Progenitor cell of endocrine pancreas (in vitro differentiated cells): ENCODE measurements at regions not wholly inside any gene's neighbourhood (a gene's known extent, or its start where the extent isn't known, plus 50 kb on each side); places are given as distances from the start of the nearest gene placed in this dataset.

Source experiments
- DNase-seq: peaks from one replicate; pipeline ENCODE4 v3.0.0; 2021; ENCODE audit warnings: low spot score; ENCODE audit not compliant: unreplicated experiment
- H3K27ac Mint-ChIP-seq: 2 replicates; pipeline ENCODE4 v1.8.0; 2021; ENCODE audit warnings: mild to moderate bottlenecking, moderate library complexity, mixed read lengths
- H3K27me3 Mint-ChIP-seq: 2 replicates; pipeline ENCODE4 v1.8.0; 2021; ENCODE audit warnings: mixed read lengths
- H3K36me3 Mint-ChIP-seq: 2 replicates; pipeline ENCODE4 v1.8.0; 2022; ENCODE audit warnings: mixed read lengths; ENCODE audit not compliant: insufficient read depth
- H3K4me1 Mint-ChIP-seq: 2 replicates; pipeline ENCODE4 v1.8.0; 2021; ENCODE audit warnings: low read depth, mixed read lengths
- H3K4me3 Mint-ChIP-seq: 2 replicates; pipeline ENCODE4 v1.8.0; 2021; ENCODE audit warnings: low read depth, mild to moderate bottlenecking, moderate library complexity, mixed read lengths
- H3K9me3 Mint-ChIP-seq: 2 replicates; pipeline ENCODE4 v1.8.0; 2021; ENCODE audit warnings: low read depth, mixed read lengths
- TF ChIP-seq, protein P1 (sequence below): fragments of 200-600 bp; sonication (generic); IDR thresholded peaks from one replicate; pipeline ENCODE4 v1.5.0; 2021; ENCODE audit warnings: antibody characterized with exemption, mild to moderate bottlenecking; ENCODE audit not compliant: unreplicated experiment

DNA sequence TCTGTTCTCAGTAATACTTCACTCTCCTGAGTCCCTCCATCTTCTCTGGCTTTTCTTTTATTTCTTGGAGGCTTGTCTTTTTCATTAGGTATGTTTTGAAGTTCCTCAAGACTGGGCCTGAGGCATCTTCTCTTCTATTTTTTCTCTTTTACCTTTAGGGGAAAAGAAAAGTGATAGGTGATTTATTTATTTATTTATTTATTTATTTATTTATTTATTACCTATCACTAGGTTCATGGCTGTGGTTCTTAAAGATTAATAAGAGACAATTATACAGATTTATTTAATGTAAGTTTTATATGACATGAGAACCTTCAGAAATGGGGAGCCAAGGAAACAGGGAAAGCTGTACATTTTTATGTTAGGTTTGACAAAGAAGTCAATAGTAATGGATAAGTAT, 330.3 kb upstream of the RBMS3 start:
- H3K4me3 Mint-ChIP-seq = no peak overlapping the region
- no peaks in the 10 kb centered on the region for H3K36me3 Mint-ChIP-seq
- no peaks in the 10 kb centered on the region for H3K27me3 Mint-ChIP-seq
- H3K9me3 Mint-ChIP-seq = peaks cover 4% of the 10 kb centered on the region
- no peaks in the 10 kb centered on the region for H3K4me1 Mint-ChIP-seq
- no peak for DNase-seq
- TF ChIP-seq, protein P1, sequence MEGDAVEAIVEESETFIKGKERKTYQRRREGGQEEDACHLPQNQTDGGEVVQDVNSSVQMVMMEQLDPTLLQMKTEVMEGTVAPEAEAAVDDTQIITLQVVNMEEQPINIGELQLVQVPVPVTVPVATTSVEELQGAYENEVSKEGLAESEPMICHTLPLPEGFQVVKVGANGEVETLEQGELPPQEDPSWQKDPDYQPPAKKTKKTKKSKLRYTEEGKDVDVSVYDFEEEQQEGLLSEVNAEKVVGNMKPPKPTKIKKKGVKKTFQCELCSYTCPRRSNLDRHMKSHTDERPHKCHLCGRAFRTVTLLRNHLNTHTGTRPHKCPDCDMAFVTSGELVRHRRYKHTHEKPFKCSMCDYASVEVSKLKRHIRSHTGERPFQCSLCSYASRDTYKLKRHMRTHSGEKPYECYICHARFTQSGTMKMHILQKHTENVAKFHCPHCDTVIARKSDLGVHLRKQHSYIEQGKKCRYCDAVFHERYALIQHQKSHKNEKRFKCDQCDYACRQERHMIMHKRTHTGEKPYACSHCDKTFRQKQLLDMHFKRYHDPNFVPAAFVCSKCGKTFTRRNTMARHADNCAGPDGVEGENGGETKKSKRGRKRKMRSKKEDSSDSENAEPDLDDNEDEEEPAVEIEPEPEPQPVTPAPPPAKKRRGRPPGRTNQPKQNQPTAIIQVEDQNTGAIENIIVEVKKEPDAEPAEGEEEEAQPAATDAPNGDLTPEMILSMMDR = no peak
- H3K27ac Mint-ChIP-seq = no peak overlapping the region

GRCh38 chr3:28951772-28952556, 328.9 kb upstream of the RBMS3 start:
- Mint-ChIP-seq H3K4me3 (no peak overlapping the region), H3K9me3 (peaks cover 4% of the 10 kb centered on the region), H3K4me1 (no peaks in the 10 kb centered on the region), H3K36me3 (no peaks in the 10 kb centered on the region), H3K27me3 (no peaks in the 10 kb centered on the region), H3K27ac (no peak overlapping the region)
- DNase-seq = no peak
- TF ChIP-seq, protein P1 = no peak

DNA sequence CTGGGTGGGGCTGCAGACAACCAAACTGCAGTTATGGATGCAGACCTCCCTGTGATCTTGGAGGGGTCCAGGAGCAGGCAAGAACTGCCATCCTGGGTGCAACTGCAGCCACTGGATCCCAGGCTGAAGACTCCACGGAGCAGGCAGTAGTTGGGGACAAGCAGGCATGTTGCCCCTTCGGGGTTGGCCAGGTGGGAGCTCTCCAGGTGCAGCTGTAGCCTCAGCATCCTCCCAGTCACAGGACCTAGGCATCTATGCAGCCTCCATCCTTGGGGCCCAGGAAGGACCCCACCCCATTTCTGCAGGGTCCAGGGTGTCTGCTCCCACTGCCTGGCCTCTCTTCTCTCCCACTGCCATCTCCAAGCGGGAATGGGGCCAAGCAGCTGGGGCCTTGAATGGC, 322.2 kb upstream of the RBMS3 start:
- Mint-ChIP-seq H3K9me3 (peaks cover 10% of the 10 kb centered on the region), H3K36me3 (no peaks in the 10 kb centered on the region), H3K27ac (no peak overlapping the region), H3K27me3 (no peaks in the 10 kb centered on the region), H3K4me1 (no peaks in the 10 kb centered on the region), H3K4me3 (no peak overlapping the region)
- TF ChIP-seq, protein P1 = no peak
- DNase-seq = no peak

GRCh38 chr3:28971156-28971555, 309.7 kb upstream of the RBMS3 start:
- no peaks in the 10 kb centered on the region for H3K27me3 Mint-ChIP-seq
- H3K36me3 Mint-ChIP-seq = no peaks in the 10 kb centered on the region
- H3K4me1 Mint-ChIP-seq = no peaks in the 10 kb centered on the region
- DNase-seq = no peak
- no peak overlapping the region for H3K4me3 Mint-ChIP-seq
- H3K9me3 Mint-ChIP-seq = peaks cover 14% of the 10 kb centered on the region
- TF ChIP-seq, protein P1 = no peak
- H3K27ac Mint-ChIP-seq = no peak overlapping the region

- no peak for DNase-seq
- Mint-ChIP-seq H3K9me3 (peaks cover 11% of the 10 kb centered on the region), H3K27ac (no peak overlapping the region), H3K4me1 (no peaks in the 10 kb centered on the region), H3K4me3 (no peak overlapping the region), H3K27me3 (no peaks in the 10 kb centered on the region), H3K36me3 (no peaks in the 10 kb centered on the region)
- TF ChIP-seq, protein P1 = no peak
Measured at GRCh38 chr3:28972921-28973320, 307.9 kb upstream of the RBMS3 start.
